Right atrium auricular region (tissue), 2 donors: ENCODE measurements at regions not wholly inside any gene's neighbourhood (a gene's known extent, or its start where the extent isn't known, plus 50 kb on each side); places are given as distances from the start of the nearest gene placed in this dataset.

ENCODE experiments used
- DNase-seq: peaks from one replicate; pipeline ENCODE4 v3.0.0-alpha.2; 2019; ENCODE audit warnings: low spot score
- H3K27ac ChIP-seq, 2 donors: fragments of 200-600 bp; sonication (generic); 1 replicate in 1 of 2; 2 replicates in 1 of 2; pipeline ENCODE4 v1.5.1; 2016 to 2019
- H3K27me3 ChIP-seq, 2 donors: fragments of 200-600 bp; sonication (generic); one replicate each; pipeline versions ENCODE4 v1.5.1 to v1.6.0; 2017 to 2019
- H3K36me3 ChIP-seq: fragments of 200-600 bp; sonication (generic); one replicate; pipeline ENCODE4 v1.5.1; 2016
- H3K4me1 ChIP-seq, 2 donors: fragments of 200-600 bp; sonication (generic); one replicate each; pipeline versions ENCODE4 v1.5.1 to v1.6.0; 2017 to 2019
- H3K4me3 ChIP-seq, 2 donors: fragments of 200-600 bp; sonication (generic); 1 replicate in 1 of 2; 2 replicates in 1 of 2; pipeline ENCODE4 v1.5.1; 2017 to 2019; ENCODE audit warnings: mild to moderate bottlenecking in 1 of 2, moderate library complexity in 1 of 2
- H3K9me3 ChIP-seq, 2 donors: fragments of 200-600 bp; sonication (generic); one replicate each; pipeline ENCODE4 v1.5.1; 2019
- CTCF ChIP-seq, 2 donors: fragments of 200-600 bp; sonication (generic); IDR thresholded peaks; one replicate each; pipeline ENCODE4 v1.5.1; 2019; ENCODE audit warnings: antibody characterized with exemption in 2 of 2

DNA sequence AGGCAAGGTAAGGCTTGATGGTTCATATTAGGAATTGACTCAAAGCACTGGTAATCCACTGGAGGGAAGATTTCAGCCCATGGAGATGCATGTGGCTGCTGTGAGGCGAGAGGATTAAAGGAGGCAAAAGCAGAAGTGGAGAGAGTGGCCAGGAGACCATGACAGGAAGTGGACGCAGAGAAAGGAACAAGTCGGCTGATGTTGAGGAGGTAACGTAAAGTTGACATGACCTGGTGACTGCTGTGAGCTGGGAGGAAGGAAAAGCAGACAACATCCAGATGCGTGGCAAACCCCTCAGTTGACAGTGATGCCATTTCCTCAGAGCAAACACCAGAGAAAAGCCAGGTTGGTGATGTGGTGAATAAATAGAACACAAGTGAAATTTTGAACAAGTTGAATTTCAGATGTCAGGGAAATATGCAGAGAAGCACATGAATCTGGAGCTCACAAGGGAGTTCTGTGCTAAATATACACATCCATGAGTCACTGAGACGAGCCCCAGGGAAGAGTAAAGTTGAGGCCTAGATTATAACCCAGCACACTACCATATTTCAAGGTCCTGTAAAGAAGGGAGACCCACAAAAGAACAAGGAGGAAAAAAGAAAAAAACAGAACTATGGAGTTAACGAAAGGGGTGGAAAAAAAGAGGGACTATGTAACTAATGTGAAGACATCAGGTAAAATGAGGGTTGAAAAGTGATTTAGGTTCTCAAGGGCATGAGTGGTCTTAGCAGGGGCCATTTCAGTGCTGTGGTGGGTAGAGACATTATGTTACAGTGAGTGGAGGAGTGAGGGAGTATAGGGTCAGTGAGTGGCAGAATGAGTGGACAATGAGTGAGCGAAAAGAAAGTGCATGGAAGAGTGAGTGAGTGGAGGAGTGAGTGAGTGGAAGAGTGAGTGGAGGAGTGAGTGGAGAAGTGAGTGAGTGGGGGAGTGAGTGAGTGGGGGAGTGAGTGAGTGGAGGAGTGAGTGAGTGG, 61.6 kb upstream of the GZMB start:
- Histone ChIP-seq H3K36me3 (no peaks in the 10 kb centered on the region), H3K4me3 (no peak overlapping the region), H3K4me1 (no peaks in the 10 kb centered on the region), H3K27me3 (no peaks in the 10 kb centered on the region), H3K9me3 (no peaks in the 10 kb centered on the region), H3K27ac (no peak overlapping the region)
- DNase-seq, result no peak
- TF ChIP-seq CTCF (IDR thresholded peaks at IDR 0.05), result no peak

DNA sequence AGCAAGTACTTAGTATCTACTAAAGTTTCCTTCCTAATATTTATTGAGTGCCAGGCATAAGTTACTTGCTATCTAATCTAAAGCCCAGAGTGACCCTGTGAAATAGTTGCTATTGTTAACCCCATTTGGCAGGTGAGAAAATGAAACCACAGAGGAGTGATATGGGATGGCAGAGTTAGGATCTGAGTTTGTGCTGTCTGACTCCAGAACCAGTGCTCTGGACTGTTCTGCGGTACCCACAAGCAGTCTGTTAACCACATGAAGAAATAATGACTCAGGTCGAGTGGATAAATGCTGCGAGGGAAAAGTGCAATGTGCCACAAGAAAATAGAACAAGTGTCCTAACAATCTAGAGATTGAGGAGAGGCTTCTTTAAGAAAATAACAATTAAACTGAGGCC, 60.7 kb upstream of the GZMB start:
- H3K4me1 ChIP-seq, result no peaks in the 10 kb centered on the region
- H3K36me3 ChIP-seq, result no peaks in the 10 kb centered on the region
- DNase-seq, result no peak
- no peaks in the 10 kb centered on the region for H3K27me3 ChIP-seq
- H3K4me3 ChIP-seq, result no peak overlapping the region
- no peaks in the 10 kb centered on the region for H3K9me3 ChIP-seq
- no peak for TF ChIP-seq CTCF (IDR thresholded peaks at IDR 0.05)
- H3K27ac ChIP-seq, result no peak overlapping the region

- no peaks in the 10 kb centered on the region for H3K4me1 ChIP-seq
- no peaks in the 10 kb centered on the region for H3K36me3 ChIP-seq
- DNase-seq, result no peak
- no peak overlapping the region for H3K27ac ChIP-seq
- H3K9me3 ChIP-seq, result no peaks in the 10 kb centered on the region
- no peak for TF ChIP-seq CTCF (IDR thresholded peaks at IDR 0.05)
- H3K27me3 ChIP-seq, result no peaks in the 10 kb centered on the region
- no peak overlapping the region for H3K4me3 ChIP-seq
Observed at GRCh38 chr14:24693983-24694382, 60.0 kb upstream of the GZMB start.

DNA sequence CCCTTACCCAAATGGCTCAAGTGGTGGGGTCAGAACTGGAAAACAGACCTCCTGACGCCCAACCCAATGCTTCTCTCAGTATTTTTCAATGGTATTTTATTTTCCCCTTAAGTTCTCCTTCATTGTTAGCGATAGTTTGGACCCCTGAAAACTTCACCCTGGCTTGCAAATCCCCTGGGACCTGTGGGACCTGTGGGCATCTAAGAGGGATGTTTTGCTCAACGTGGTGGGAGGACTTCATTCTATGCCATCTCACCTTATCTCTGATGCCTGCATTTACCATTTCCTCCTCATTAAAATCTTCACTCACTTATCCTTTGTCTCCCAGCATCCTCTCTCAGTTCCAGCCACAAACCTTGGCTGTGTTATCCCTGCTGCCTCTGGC, 59.4 kb upstream of the GZMB start:
- no peak for DNase-seq
- Histone ChIP-seq H3K36me3 (no peaks in the 10 kb centered on the region), H3K4me3 (no peak overlapping the region), H3K9me3 (no peaks in the 10 kb centered on the region), H3K4me1 (no peaks in the 10 kb centered on the region), H3K27me3 (no peaks in the 10 kb centered on the region), H3K27ac (no peak overlapping the region)
- TF ChIP-seq CTCF (IDR thresholded peaks at IDR 0.05), result no peak

DNA sequence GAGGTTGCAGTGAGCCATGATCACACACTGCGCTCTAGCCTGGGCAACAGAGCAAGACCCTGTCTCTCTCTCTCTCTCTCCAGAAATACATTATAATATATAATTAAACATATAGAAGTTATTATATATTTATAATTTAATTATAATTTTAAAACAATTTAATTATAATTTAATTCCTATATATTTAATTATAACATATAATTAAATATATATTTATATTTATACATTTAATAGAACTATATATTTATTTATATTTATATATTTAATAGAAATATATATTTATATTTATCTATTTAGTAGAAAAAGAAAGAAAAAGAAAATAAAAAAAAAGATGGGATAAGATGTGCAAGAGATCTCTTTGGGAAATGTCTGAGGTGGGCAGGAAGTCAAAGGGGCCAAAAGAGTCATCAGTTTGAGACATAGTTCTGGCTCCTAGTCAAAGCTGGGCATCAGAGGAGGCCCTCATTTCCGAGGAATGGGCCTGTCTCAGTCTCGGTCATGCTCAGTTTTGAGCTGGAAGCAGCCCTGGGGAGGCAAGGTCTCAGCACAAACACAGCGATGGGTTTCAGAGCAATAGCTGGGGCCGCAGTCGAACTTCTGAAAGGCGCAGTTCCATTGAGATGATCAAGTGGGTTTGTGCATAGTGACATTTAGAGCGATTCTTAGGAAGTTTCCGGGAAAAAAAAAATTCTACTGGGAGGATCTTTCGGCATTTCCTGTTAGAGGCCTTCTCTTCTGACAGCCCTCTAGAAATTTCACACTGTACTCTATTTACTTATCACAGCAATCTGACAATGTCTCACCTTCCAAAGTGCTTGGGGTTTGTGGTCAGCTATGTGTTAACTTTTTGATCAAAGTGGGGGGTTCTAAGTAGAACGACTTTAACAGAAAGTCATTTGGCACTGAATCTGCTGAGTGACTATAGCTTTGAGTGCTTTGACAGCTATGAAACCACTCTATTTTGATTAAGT, 58.7 kb upstream of the GZMB start:
- no peak for TF ChIP-seq CTCF (IDR thresholded peaks at IDR 0.05)
- H3K27ac ChIP-seq, result no peak overlapping the region
- DNase-seq, result no peak
- no peaks in the 10 kb centered on the region for H3K4me1 ChIP-seq
- no peaks in the 10 kb centered on the region for H3K27me3 ChIP-seq
- no peaks in the 10 kb centered on the region for H3K9me3 ChIP-seq
- no peaks in the 10 kb centered on the region for H3K36me3 ChIP-seq
- H3K4me3 ChIP-seq, result no peak overlapping the region
